Activated naive CD4-positive, alpha-beta T cell treated with anti-CD3 and anti-CD28 coated beads for 36 hours (primary cell): ENCODE measurements at regions not wholly inside any gene's neighbourhood (a gene's known extent, or its start where the extent isn't known, plus 50 kb on each side); places are given as distances from the start of the nearest gene placed in this dataset.

Experiments used
- CTCF ChIA-PET: fragments of 350-600 bp; sonication (Branson Sonifier 250); formaldehyde crosslinking; loops from one replicate; lab custom pipeline; 2021; ENCODE audit warnings: antibody characterized with exemption; lab: Charles Lee
- DNase-seq: peaks from one replicate; pipeline ENCODE4 v3.0.0-alpha.2; 2020
- H3K27ac Mint-ChIP-seq: one replicate; pipeline ENCODE4 v1.8.0; 2021; ENCODE audit warnings: mild to moderate bottlenecking, mixed read lengths
- H3K27me3 Mint-ChIP-seq: one replicate; pipeline ENCODE4 v1.8.0; 2021; ENCODE audit warnings: low read depth, mixed read lengths
- H3K36me3 Mint-ChIP-seq: one replicate; pipeline ENCODE4 v1.8.0; 2021; ENCODE audit warnings: low read depth, mixed read lengths
- H3K4me1 Mint-ChIP-seq: one replicate; pipeline ENCODE4 v1.8.0; 2021; ENCODE audit warnings: low read depth, mixed read lengths
- H3K4me3 Mint-ChIP-seq: one replicate; pipeline ENCODE4 v1.8.0; 2021; ENCODE audit warnings: mild to moderate bottlenecking, moderate library complexity, mixed read lengths
- H3K9me3 Mint-ChIP-seq: one replicate; pipeline ENCODE4 v1.8.0; 2021; ENCODE audit warnings: mixed read lengths
- intact Hi-C: fragments of 100-400 bp; cut with micrococcal nuclease; formaldehyde crosslinking; loops from one replicate; pipeline ENCODE4 v1.15.1; 2023

DNA sequence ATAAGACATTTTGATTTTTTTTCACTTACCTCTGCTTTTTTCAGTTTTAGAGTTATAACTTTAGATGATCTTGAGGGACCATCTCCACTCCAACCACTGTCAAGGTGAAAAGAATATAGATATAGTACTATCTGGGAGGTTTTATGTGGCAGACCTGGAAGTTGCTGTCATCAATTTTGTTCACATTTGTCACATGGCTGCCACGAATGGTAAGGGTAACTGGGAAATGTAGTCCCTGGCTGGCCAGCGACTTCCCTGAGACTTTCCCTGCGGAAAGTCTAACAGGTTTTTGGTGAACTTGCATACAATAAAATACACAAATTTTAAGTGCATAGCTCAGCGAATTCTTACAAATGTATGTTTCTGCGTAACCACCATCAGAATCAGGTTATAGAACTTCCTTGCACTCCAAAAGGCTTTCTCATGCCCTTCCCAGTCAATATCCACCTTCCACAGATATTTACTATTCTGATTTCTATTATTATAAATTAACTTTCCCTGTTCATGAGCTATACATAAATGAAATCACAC is 121.5 kb downstream of the MAT2B start:
- Mint-ChIP-seq H3K36me3 (no peaks in the 10 kb centered on the region), H3K4me3 (no peak overlapping the region), H3K27ac (no peak overlapping the region), H3K4me1 (no peaks in the 10 kb centered on the region), H3K9me3 (peaks cover 1% of the 10 kb centered on the region), H3K27me3 (peaks cover 5% of the 10 kb centered on the region)
- DNase-seq = no peak
- CTCF ChIA-PET = interaction anchor here (0.7 kb wide), 1 partner anchor 100 kb away, joined by 3 read pairs; no protein-coding TSS in a partner anchor
- intact Hi-C loops = no loop called here

DNA sequence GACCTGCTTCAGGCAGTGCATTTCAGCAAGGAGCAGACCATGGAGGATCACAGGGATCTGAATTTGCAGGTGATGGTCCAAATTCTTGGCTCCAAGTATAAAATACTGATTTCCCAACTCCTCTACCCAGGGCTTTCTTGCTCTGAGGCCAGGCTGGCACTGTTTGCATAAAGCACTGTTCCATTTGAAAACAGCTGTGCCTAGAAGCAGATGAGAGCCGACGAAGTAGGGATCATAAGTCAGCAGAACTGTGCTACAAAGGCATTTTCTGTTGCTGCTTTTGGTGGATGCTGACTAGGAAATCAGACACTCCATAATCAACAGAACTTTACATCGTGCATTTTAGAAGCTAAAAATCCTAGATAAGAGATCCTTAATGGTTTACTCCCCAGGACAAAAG is 126.4 kb downstream of the MAT2B start:
- H3K9me3 Mint-ChIP-seq = peaks cover 1% of the 10 kb centered on the region
- DNase-seq = no peak
- intact Hi-C loops = no loop called here
- no peaks in the 10 kb centered on the region for H3K4me1 Mint-ChIP-seq
- H3K36me3 Mint-ChIP-seq = no peaks in the 10 kb centered on the region
- H3K27me3 Mint-ChIP-seq = peaks cover 4% of the 10 kb centered on the region
- H3K4me3 Mint-ChIP-seq = no peak overlapping the region
- CTCF ChIA-PET = no interaction called here
- no peak overlapping the region for H3K27ac Mint-ChIP-seq

DNA sequence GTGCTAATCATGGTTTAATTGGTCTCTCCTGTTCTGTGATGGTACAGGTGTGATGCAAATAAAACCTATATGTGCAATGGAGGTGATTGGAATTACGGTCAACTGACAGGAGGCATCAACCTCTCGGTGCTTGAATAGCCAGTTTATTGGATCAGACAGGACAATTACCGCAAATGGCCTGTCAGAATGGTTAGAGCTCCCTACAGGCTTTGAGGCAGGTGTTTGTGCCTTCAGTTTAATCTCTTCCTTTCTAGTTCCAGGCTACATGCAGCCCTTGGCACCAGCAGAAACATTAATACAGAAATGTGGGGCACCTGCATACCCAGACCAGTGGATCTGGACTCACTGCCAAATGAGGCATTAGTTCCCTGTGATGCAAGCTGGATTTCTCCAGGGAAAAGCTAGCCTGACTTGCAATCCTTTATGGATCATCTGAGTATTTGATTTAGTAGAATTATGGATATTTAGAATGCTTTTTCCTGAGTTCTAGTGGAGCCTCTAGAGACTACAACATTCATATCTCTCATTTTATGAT is 128.6 kb downstream of the MAT2B start:
- no peaks in the 10 kb centered on the region for H3K36me3 Mint-ChIP-seq
- peaks cover 4% of the 10 kb centered on the region for H3K27me3 Mint-ChIP-seq
- DNase-seq = no peak
- intact Hi-C loops = no loop called here
- CTCF ChIA-PET = no interaction called here
- H3K27ac Mint-ChIP-seq = no peak overlapping the region
- H3K4me3 Mint-ChIP-seq = no peak overlapping the region
- H3K4me1 Mint-ChIP-seq = no peaks in the 10 kb centered on the region
- H3K9me3 Mint-ChIP-seq = peaks cover 1% of the 10 kb centered on the region

DNA sequence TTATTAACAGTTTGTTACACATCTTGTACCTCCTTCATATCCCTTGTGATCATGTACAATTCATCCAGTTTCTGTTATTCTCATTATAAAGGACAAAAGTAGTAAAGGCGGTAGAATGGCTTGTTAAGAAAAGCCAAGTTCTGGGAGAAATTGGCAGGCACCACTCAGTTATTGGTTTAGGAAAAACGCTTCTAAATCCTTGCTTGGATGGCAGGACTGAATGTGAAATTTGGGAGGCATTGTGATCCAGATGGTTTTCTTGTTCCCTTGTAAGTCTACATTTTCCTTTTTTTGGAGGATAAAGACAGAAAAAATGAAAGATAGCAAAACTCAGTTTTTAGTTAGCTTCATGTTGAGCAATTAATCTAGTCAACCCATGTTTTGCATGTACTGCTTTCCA is 130.2 kb downstream of the MAT2B start:
- CTCF ChIA-PET = no interaction called here
- H3K4me1 Mint-ChIP-seq = no peaks in the 10 kb centered on the region
- H3K36me3 Mint-ChIP-seq = no peaks in the 10 kb centered on the region
- intact Hi-C loops = no loop called here
- H3K27ac Mint-ChIP-seq = no peak overlapping the region
- H3K4me3 Mint-ChIP-seq = no peak overlapping the region
- no peaks in the 10 kb centered on the region for H3K9me3 Mint-ChIP-seq
- peaks cover 4% of the 10 kb centered on the region for H3K27me3 Mint-ChIP-seq
- no peak for DNase-seq

DNA sequence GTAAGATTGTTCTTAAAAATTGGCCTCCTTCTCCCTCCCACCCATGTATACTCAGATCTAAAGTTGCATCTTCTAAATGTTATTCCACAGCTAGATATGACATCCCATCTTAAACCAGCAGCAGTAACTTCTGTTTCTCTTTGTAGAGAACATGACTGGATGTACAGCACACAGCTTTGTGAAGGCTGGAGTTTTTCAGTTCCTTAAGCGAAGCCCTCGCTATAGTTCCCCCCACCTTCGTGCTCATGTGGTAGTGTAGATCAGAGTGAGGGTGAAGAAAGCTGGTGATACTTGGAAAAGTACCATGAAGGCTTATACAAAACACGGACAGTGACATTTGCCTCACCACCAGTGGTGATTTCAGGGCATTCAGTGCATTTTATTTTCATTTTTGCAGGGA is 137.5 kb downstream of the MAT2B start:
- no peak for DNase-seq
- Mint-ChIP-seq H3K27ac (no peak overlapping the region), H3K9me3 (no peaks in the 10 kb centered on the region), H3K4me1 (no peaks in the 10 kb centered on the region), H3K4me3 (no peak overlapping the region), H3K27me3 (no peaks in the 10 kb centered on the region), H3K36me3 (no peaks in the 10 kb centered on the region)
- CTCF ChIA-PET = interaction anchor here (1.3 kb wide), 1 partner anchor 17 kb away, joined by 3 read pairs; no protein-coding TSS in a partner anchor
- intact Hi-C loops = no loop called here

DNA sequence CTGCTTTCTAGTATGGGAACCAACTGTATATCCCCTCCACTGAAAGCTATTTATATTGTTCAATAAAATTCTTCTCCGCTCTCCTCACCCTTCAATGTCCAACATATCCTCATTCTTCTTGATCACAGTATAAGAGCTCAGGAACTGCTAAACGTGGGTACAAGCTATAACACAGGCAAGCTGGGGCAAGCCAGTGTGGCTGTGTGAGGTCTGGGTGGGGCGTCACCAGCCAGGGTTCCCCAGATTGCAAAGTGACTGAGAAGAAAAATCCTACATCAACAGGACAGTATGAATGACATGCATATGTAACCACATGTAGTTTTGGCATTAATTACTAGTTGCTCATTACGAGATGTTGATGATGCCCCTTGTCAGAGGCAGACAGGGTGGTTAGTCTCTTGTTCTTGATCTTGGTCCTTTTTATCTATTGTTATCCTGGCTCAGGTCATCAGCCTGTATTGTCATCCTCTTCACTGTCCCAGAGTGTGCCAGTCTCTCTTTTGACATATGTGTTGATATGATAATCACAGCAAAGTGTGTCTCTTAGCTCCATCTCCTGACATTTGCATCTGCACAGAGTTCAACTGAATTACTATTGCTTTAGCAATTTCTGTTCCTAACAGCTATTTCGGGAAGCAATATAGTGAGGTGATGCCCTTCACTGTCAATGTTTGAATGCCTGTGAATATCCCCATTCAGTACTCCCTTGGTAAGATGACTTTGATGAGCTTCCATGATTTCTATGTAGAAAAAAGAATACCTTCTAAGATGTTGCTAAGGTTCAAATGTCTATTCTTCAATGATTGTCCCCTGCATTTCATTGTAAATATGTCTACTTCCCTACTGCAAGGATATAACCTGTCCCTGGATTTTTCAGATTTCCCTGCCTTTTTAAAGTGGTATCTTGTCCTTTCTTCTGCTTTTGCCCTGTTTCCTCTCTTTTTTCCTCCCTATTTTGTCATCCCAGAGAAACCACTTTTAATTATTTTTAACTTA is 140.3 kb downstream of the MAT2B start:
- no peak overlapping the region for H3K27ac Mint-ChIP-seq
- no peaks in the 10 kb centered on the region for H3K4me1 Mint-ChIP-seq
- no peaks in the 10 kb centered on the region for H3K27me3 Mint-ChIP-seq
- CTCF ChIA-PET = no interaction called here
- DNase-seq = no peak
- H3K36me3 Mint-ChIP-seq = no peaks in the 10 kb centered on the region
- no peak overlapping the region for H3K4me3 Mint-ChIP-seq
- no peaks in the 10 kb centered on the region for H3K9me3 Mint-ChIP-seq
- intact Hi-C loops = no loop called here

DNA sequence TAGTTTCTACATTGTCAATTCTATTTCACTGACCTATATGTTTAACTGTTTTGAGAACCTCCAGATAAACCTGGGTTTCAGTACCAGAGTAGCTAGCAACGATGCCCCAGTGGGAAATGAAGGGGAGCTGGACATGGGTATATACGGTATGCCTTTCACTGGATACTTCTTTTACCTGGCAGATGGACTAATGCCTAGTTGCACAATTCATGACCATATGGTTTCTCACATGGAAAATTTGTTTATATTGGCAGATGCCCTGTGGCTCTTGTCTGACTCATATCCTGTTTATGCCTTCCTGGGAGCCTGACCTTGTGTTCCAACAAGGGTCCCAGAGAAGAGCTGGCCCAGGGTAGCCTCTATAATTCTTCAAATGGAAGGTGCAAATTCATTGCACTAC is 144.1 kb downstream of the MAT2B start:
- intact Hi-C loops = no loop called here
- Mint-ChIP-seq H3K36me3 (no peaks in the 10 kb centered on the region), H3K4me3 (no peak overlapping the region), H3K4me1 (no peaks in the 10 kb centered on the region), H3K27me3 (no peaks in the 10 kb centered on the region), H3K27ac (no peak overlapping the region), H3K9me3 (peaks cover 6% of the 10 kb centered on the region)
- DNase-seq = no peak
- CTCF ChIA-PET = no interaction called here

DNA sequence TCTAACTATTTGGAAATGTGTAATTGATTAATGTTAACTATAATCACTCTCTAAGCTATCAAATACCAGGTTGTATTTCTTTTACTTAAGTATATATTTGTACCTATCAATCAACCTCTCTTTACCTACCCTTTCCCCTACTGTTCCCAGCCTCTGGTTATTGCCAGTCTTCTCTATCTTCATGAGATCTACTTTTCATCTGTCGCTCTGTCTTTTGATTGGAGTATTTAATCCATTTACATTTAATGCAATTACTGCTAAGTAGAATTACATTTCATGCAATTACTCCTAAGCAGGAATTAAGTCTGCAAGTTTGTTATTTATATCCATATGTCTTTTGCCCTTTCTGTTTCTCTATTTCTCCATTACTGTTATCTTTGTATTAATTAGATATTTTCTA is 148.1 kb downstream of the MAT2B start:
- Mint-ChIP-seq H3K27me3 (peaks cover 2% of the 10 kb centered on the region), H3K9me3 (peaks cover 11% of the 10 kb centered on the region), H3K27ac (no peak overlapping the region), H3K4me3 (no peak overlapping the region), H3K36me3 (no peaks in the 10 kb centered on the region), H3K4me1 (no peaks in the 10 kb centered on the region)
- CTCF ChIA-PET = interaction anchor here (0.5 kb wide), 1 partner anchor 10 kb away, joined by 3 read pairs; no protein-coding TSS in a partner anchor
- DNase-seq = no peak
- intact Hi-C loops = no loop called here

DNA sequence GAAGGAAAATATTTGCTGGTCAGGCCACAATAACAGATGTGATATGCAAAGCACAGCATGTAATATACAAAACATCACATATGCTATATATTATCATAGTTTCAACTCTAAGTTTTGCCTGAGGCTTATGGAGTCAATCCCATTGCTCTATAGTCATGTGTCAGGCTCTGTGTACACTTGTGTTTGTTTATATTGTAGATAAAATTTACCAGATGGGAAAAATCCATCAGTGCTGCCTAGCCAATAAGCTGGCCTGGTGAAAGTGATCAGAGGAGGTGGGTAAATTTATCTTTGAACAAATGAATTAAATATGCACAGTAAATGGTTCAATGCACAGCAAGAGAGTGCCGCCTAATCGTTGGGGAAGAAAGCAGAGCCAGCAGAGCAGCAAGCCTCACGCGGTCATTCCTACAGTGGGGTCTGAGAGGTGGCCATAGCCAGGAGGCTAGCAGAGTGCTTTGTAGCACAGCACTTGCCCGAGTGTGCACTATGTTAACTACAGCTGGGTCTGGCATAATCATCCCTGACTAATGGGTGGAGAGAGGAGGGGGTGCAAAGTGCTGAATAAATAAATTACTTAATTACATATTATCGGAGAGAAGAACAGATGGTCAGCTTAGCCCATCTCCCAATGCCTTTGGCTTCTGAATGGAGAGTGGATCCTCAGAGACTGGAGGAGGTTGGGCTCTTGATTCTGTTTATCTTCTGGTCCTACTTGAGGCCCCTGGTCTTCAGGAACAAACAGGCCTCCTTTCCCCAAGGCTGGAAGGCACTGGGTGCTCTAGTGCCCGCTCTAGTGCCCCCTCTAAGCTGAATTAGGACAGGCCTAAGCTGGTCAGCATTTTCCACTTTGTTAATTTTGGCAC is 153.5 kb downstream of the MAT2B start:
- H3K9me3 Mint-ChIP-seq = peaks cover 7% of the 10 kb centered on the region

DNA sequence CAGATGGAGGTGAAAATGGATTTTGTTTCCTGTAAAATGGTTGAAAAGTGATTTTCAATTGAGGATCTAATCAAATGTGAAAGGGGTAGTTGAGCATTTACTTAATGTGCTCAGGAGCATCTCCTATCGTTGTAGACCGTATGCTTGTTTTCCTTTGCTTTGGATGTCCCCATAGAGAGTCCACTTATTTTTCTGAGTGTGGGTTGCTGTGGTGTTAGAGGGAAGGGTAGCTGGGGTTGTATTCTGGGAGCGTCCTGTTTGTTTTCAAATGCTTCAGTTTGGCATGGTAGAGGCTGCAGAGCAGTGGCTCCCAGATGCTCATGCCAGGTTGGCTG is 154.1 kb downstream of the MAT2B start:
- H3K27me3 Mint-ChIP-seq = peaks cover 2% of the 10 kb centered on the region
- H3K4me3 Mint-ChIP-seq = no peak overlapping the region
- H3K9me3 Mint-ChIP-seq = peaks cover 5% of the 10 kb centered on the region
- no peaks in the 10 kb centered on the region for H3K4me1 Mint-ChIP-seq
- intact Hi-C loops = no loop called here
- H3K36me3 Mint-ChIP-seq = no peaks in the 10 kb centered on the region
- H3K27ac Mint-ChIP-seq = no peak overlapping the region
- CTCF ChIA-PET = interaction anchor here (1.1 kb wide), 1 partner anchor 16 kb away, joined by 3 read pairs; no protein-coding TSS in a partner anchor
- no peak for DNase-seq

More for the DNA sequence above, 153.5 kb downstream of the MAT2B start:
- H3K27ac Mint-ChIP-seq = no peak overlapping the region
- intact Hi-C loops = no loop called here
- CTCF ChIA-PET = interaction anchor here (1.1 kb wide), 1 partner anchor 15 kb away, joined by 3 read pairs; no protein-coding TSS in a partner anchor
- no peaks in the 10 kb centered on the region for H3K4me1 Mint-ChIP-seq
- no peak for DNase-seq
- H3K4me3 Mint-ChIP-seq = no peak overlapping the region
- no peaks in the 10 kb centered on the region for H3K36me3 Mint-ChIP-seq
- peaks cover 2% of the 10 kb centered on the region for H3K27me3 Mint-ChIP-seq

DNA sequence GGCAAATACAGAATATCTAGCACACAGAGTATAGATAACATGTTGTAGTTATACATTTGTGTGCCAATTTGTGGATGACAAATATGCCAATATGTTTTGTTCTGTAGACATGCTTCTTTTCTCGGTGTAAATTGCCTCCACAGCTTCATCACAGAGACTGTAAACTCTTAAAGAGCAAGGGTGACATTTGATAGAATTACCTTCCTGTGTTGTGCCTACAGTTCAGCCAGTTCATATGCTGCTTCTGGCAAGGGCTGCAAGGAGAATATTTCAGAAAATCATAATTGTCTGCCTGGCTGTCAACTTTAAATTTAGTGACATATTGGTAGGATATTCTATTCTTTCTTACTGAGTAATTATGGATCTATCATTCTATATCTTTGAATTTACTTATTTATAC is 155.1 kb downstream of the MAT2B start:
- H3K27ac Mint-ChIP-seq = no peak overlapping the region
- peaks cover 3% of the 10 kb centered on the region for H3K9me3 Mint-ChIP-seq
- H3K4me1 Mint-ChIP-seq = no peaks in the 10 kb centered on the region
- intact Hi-C loops = loop anchor here (5.0 kb wide), 1 partner anchor 292 kb away; no protein-coding TSS in a partner anchor
- DNase-seq = no peak
- H3K27me3 Mint-ChIP-seq = peaks cover 2% of the 10 kb centered on the region
- H3K36me3 Mint-ChIP-seq = no peaks in the 10 kb centered on the region
- no peak overlapping the region for H3K4me3 Mint-ChIP-seq
- CTCF ChIA-PET = no interaction called here

DNA sequence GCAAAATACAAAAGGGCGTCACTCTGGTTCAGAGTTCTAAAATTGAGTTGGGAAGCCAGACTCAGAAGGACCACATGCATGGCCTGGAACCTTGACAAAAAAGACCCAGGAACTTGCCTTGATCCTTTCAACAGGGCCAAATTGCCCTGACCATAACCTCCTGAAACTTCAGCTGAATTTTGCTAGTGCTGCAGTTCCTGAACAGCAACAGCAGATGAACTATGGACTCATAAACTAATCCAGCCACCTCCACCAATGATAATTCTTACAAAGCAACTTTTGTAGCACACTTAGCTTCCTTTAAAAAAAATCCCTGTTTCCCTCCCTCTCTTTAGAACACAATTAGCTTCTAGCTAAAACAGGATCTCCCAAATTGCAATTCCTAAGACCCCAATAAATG is 155.9 kb downstream of the MAT2B start:
- DNase-seq = no peak
- intact Hi-C loops = loop anchor here (5.0 kb wide), 1 partner anchor 291 kb away; no protein-coding TSS in a partner anchor
- H3K36me3 Mint-ChIP-seq = no peaks in the 10 kb centered on the region
- H3K27me3 Mint-ChIP-seq = peaks cover 2% of the 10 kb centered on the region
- CTCF ChIA-PET = no interaction called here
- peaks cover 3% of the 10 kb centered on the region for H3K9me3 Mint-ChIP-seq
- H3K27ac Mint-ChIP-seq = no peak overlapping the region
- H3K4me1 Mint-ChIP-seq = no peaks in the 10 kb centered on the region
- no peak overlapping the region for H3K4me3 Mint-ChIP-seq
